A172 (cell line): ENCODE measurements at regions not wholly inside any gene's neighbourhood (a gene's known extent, or its start where the extent isn't known, plus 50 kb on each side); places are given as distances from the start of the nearest gene placed in this dataset.

ENCODE experiments used
- DNase-seq: peaks from one replicate; pipeline ENCODE4 v3.0.0-alpha.2; 2015; ENCODE audit warnings: low spot score

GRCh38 chr13:86731987-86732386, 932.8 kb upstream of the SLITRK6 start:
- DNase-seq: no peak

GRCh38 chr13:86737334-86737932, 933.7 kb upstream of the SLITRK5 start:
- DNase-seq: no peak

- peak; percentile 6 for DNase-seq
Measured at GRCh38 chr13:86741762-86742285, 929.3 kb upstream of the SLITRK5 start.

- peak; percentile 1 for DNase-seq
Measured at GRCh38 chr13:86757236-86757978, 913.8 kb upstream of the SLITRK5 start.

GRCh38 chr13:86758116-86758515, 913.1 kb upstream of the SLITRK5 start:
- DNase-seq: no peak

GRCh38 chr13:86760620-86761019, 910.6 kb upstream of the SLITRK5 start:
- DNase-seq: no peak

GRCh38 chr13:86765462-86765861, 905.7 kb upstream of the SLITRK5 start:
- no peak for DNase-seq

- no peak for DNase-seq
Measured at GRCh38 chr13:86788616-86789015, 882.6 kb upstream of the SLITRK5 start.

- DNase-seq: no peak
Measured at GRCh38 chr13:86792153-86792651, 879.0 kb upstream of the SLITRK5 start.

- no peak for DNase-seq
Measured at GRCh38 chr13:86795858-86796257, 875.3 kb upstream of the SLITRK5 start.

- no peak for DNase-seq
Measured at GRCh38 chr13:86810361-86810760, 860.8 kb upstream of the SLITRK5 start.

GRCh38 chr13:86813198-86813597, 858.0 kb upstream of the SLITRK5 start:
- no peak for DNase-seq

- no peak for DNase-seq
Measured at GRCh38 chr13:86825410-86825809, 845.8 kb upstream of the SLITRK5 start.

GRCh38 chr13:86826232-86826631, 844.9 kb upstream of the SLITRK5 start:
- no peak for DNase-seq

GRCh38 chr13:86830046-86830445, 841.1 kb upstream of the SLITRK5 start:
- no peak for DNase-seq

GRCh38 chr13:86831084-86831483, 840.1 kb upstream of the SLITRK5 start:
- DNase-seq: no peak

GRCh38 chr13:86838411-86839120, 832.6 kb upstream of the SLITRK5 start:
- DNase-seq: no peak

- DNase-seq: no peak
Measured at GRCh38 chr13:86839221-86839620, 832.0 kb upstream of the SLITRK5 start.

GRCh38 chr13:86840250-86841191, 830.6 kb upstream of the SLITRK5 start:
- no peak for DNase-seq

GRCh38 chr13:86841264-86841663, 829.9 kb upstream of the SLITRK5 start:
- no peak for DNase-seq

GRCh38 chr13:86846501-86846900, 824.7 kb upstream of the SLITRK5 start:
- DNase-seq: no peak
